Esophagus squamous epithelium (tissue), 5 donors: ENCODE measurements at regions not wholly inside any gene's neighbourhood (a gene's known extent, or its start where the extent isn't known, plus 50 kb on each side); places are given as distances from the start of the nearest gene placed in this dataset.

Experiments used
- DNase-seq: peaks from one replicate; lab custom pipeline; 2025; lab: John Stamatoyannopoulos, UW
- H3K27ac ChIP-seq, 4 donors: fragments of 200-600 bp; sonication (generic); one replicate each; pipeline ENCODE4 v1.5.1; 2016 to 2019; ENCODE audit warnings: mild to moderate bottlenecking in 1 of 4
- H3K27me3 ChIP-seq, 4 donors: fragments of 200-600 bp; sonication (generic); 1 replicate in 3 of 4; 2 replicates in 1 of 4; pipeline versions ENCODE4 v1.5.1 to v1.6.0; 2017 to 2021; ENCODE audit warnings: antibody characterized with exemption in 1 of 4
- H3K36me3 ChIP-seq, 3 donors: fragments of 200-600 bp; sonication (generic); one replicate each; pipeline ENCODE4 v1.5.1; 2016 to 2019
- H3K4me1 ChIP-seq, 3 donors: fragments of 200-600 bp; sonication (generic); one replicate each; pipeline ENCODE4 v1.5.1; 2017 to 2019
- H3K4me3 ChIP-seq, 4 donors: fragments of 200-600 bp; sonication (generic); 1 replicate in 3 of 4; 2 replicates in 1 of 4; pipeline ENCODE4 v1.5.1; 2016 to 2019; ENCODE audit warnings: mild to moderate bottlenecking in 2 of 4, moderate library complexity in 1 of 4
- H3K9me3 ChIP-seq, 3 donors: fragments of 200-600 bp; sonication (generic); one replicate each; pipeline ENCODE4 v1.5.1; 2016 to 2019
- POLR2A ChIP-seq, 4 donors: fragments of 450-650 bp; IDR thresholded peaks; one replicate each; pipeline ENCODE4 v1.6.1; 2017; ENCODE audit warnings: antibody characterized with exemption in 4 of 4, mild to moderate bottlenecking in 4 of 4, moderate library complexity in 3 of 4
- WGBS, 2 donors: methylation state at CpG; one replicate each; pipeline ENCODE4 v1.1.5; 2018; 5-methylcytosine and 5-hydroxymethylcytosine counted together
- intact Hi-C: fragments of 100-400 bp; cut with DNase I; formaldehyde crosslinking; loops from one replicate; pipeline ENCODE4 v1.15.0; 2022
- TF ChIP-seq, protein P1 (sequence below), 6 experiments: fragments of 450-650 bp in 4 of 6; fragments of 200-600 bp in 2 of 6; sonication (generic) in 2 of 6; IDR thresholded peaks; one replicate each; pipeline ENCODE4 v1.5.1; 2016 to 2019; ENCODE audit warnings: antibody characterized with exemption in 6 of 6, mild to moderate bottlenecking in 4 of 6, moderate library complexity in 4 of 6
- donor health status: DM: yes; HTN: yes; CAD: no.

DNA sequence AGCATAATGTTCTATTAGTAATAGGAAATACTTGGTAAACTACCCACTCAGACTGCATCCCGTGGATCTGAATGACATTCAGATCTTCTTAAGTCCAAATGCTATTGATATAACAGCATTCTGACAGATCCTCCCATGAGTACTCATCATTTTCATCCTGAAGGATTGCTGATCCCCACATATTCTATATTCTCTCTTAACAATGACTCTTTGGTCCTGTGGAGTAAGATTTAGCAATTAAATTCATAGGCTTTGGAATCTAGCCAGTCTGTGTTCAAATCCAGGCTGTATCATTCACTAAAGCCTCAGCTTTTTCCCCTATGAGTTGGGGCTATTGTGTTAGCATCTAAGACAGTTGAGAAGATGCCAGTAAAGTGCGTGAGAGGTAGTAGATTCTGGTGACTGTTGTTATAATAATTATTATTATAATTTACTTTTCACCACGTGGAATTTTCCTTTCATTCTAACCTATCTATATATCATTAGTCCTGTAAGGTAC lies 591.3 kb upstream of the SYT4 start:
- no peak for DNase-seq
- intact Hi-C loops: no loop called here
- Histone ChIP-seq H3K36me3 (no peaks in the 10 kb centered on the region), H3K9me3 (no peaks in the 10 kb centered on the region), H3K4me1 (peaks cover 0 to 8% (median 4%) of the 10 kb centered on the region in 3 donors), H3K27me3 (no peaks in the 10 kb centered on the region), H3K27ac (peak overlapping the region in 1 of 4 donors; percentile 14), H3K4me3 (no peak overlapping the region)
- WGBS, 2 donors: 51 to 54% methylated on average over 3 of the region's 3 CpGs
- TF ChIP-seq, protein P1, sequence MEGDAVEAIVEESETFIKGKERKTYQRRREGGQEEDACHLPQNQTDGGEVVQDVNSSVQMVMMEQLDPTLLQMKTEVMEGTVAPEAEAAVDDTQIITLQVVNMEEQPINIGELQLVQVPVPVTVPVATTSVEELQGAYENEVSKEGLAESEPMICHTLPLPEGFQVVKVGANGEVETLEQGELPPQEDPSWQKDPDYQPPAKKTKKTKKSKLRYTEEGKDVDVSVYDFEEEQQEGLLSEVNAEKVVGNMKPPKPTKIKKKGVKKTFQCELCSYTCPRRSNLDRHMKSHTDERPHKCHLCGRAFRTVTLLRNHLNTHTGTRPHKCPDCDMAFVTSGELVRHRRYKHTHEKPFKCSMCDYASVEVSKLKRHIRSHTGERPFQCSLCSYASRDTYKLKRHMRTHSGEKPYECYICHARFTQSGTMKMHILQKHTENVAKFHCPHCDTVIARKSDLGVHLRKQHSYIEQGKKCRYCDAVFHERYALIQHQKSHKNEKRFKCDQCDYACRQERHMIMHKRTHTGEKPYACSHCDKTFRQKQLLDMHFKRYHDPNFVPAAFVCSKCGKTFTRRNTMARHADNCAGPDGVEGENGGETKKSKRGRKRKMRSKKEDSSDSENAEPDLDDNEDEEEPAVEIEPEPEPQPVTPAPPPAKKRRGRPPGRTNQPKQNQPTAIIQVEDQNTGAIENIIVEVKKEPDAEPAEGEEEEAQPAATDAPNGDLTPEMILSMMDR (IDR thresholded peaks at IDR 0.05): no peak
- no peak for TF ChIP-seq POLR2A (IDR thresholded peaks at IDR 0.05)

- Histone ChIP-seq H3K4me1 (peaks cover 0 to 8% (median 4%) of the 10 kb centered on the region in 3 donors), H3K27ac (peak overlapping the region in 1 of 4 donors; percentile 3), H3K36me3 (no peaks in the 10 kb centered on the region), H3K27me3 (no peaks in the 10 kb centered on the region), H3K9me3 (no peaks in the 10 kb centered on the region), H3K4me3 (no peak overlapping the region)
- 18% methylated on average over 1 of the region's 1 CpG for WGBS, 2 donors
- no peak for TF ChIP-seq POLR2A (IDR thresholded peaks at IDR 0.05)
- TF ChIP-seq, protein P1 (IDR thresholded peaks at IDR 0.05): no peak
- no peak for DNase-seq
- intact Hi-C loops: no loop called here
Observed at GRCh38 chr18:43869451-43870008, 592.2 kb upstream of the SYT4 start.

- no peak overlapping the region for H3K27ac ChIP-seq
- no peak overlapping the region for H3K4me3 ChIP-seq
- H3K27me3 ChIP-seq: no peaks in the 10 kb centered on the region
- TF ChIP-seq, protein P1 (IDR thresholded peaks at IDR 0.05): no peak
- TF ChIP-seq POLR2A (IDR thresholded peaks at IDR 0.05): no peak
- H3K36me3 ChIP-seq: no peaks in the 10 kb centered on the region
- no peak for DNase-seq
- intact Hi-C loops: no loop called here
- peaks cover 0 to 8% (median 4%) of the 10 kb centered on the region in 3 donors for H3K4me1 ChIP-seq
- WGBS, 2 donors: 57 to 82% methylated on average over 1 of the region's 1 CpG
- H3K9me3 ChIP-seq: no peaks in the 10 kb centered on the region
Observed at GRCh38 chr18:43870626-43871025, 593.3 kb upstream of the SYT4 start.

GRCh38 chr18:43875511-43875910 lies 598.2 kb upstream of the SYT4 start:
- intact Hi-C loops: no loop called here
- peak overlapping the region in 1 of 4 donors; percentile 28 for H3K27ac ChIP-seq
- no peaks in the 10 kb centered on the region for H3K36me3 ChIP-seq

GRCh38 chr18:43876286-43876685 lies 599.0 kb upstream of the SYT4 start:
- WGBS, 2 donors: 68 to 71% methylated on average over 4 of the region's 4 CpGs
- no peaks in the 10 kb centered on the region for H3K36me3 ChIP-seq
- no peaks in the 10 kb centered on the region for H3K4me1 ChIP-seq
- no peaks in the 10 kb centered on the region for H3K9me3 ChIP-seq
- DNase-seq: no peak
- TF ChIP-seq POLR2A (IDR thresholded peaks at IDR 0.05): no peak
- TF ChIP-seq, protein P1 (IDR thresholded peaks at IDR 0.05): no peak
- H3K27ac ChIP-seq: peak overlapping the region in 1 of 4 donors; percentile 17
- no peak overlapping the region for H3K4me3 ChIP-seq
- intact Hi-C loops: no loop called here
- H3K27me3 ChIP-seq: no peaks in the 10 kb centered on the region

More at GRCh38 chr18:43875511-43875910, 598.2 kb upstream of the SYT4 start:
- H3K9me3 ChIP-seq: no peaks in the 10 kb centered on the region
- TF ChIP-seq POLR2A (IDR thresholded peaks at IDR 0.05): no peak
- TF ChIP-seq, protein P1 (IDR thresholded peaks at IDR 0.05): no peak
- H3K4me3 ChIP-seq: no peak overlapping the region
- no peaks in the 10 kb centered on the region for H3K27me3 ChIP-seq
- DNase-seq: no peak
- WGBS, 2 donors: 39 to 47% methylated on average over 2 of the region's 2 CpGs
- H3K4me1 ChIP-seq: no peaks in the 10 kb centered on the region
